SK-N-SH (cell line): ENCODE measurements at regions not wholly inside any gene's neighbourhood (a gene's known extent, or its start where the extent isn't known, plus 50 kb on each side); places are given as distances from the start of the nearest gene placed in this dataset.

Experiments
- CTCF ChIP-seq: fragments of 200-600 bp; sonication (generic); IDR thresholded peaks from 2 replicates; pipeline ENCODE4 v1.6.1; 2017; ENCODE audit warnings: antibody characterized with exemption, mild to moderate bottlenecking, moderate library complexity
- EP300 ChIP-seq, 2 experiments: IDR thresholded peaks; 2 replicates each; pipeline versions ENCODE4 v1.4.0 to v1.6.1; 2012; ENCODE audit warnings: borderline replicate concordance in 1 of 2, low read depth in 1 of 2, low read length in 1 of 2
- EZH2phosphoT487 ChIP-seq: fragments of 200-600 bp; sonication (generic); IDR thresholded peaks from 2 replicates; pipeline ENCODE4 v1.6.1; 2017; ENCODE audit warnings: low read depth, mixed run types, mild to moderate bottlenecking, antibody characterized with exemption, moderate library complexity, borderline replicate concordance
- JUND ChIP-seq: IDR thresholded peaks from 2 replicates; pipeline ENCODE4 v1.4.0; 2012
- NFIC ChIP-seq: IDR thresholded peaks from 2 replicates; pipeline ENCODE4 v1.4.0; 2012; ENCODE audit warnings: borderline replicate concordance
- POLR2AphosphoS5 ChIP-seq: IDR thresholded peaks from 2 replicates; pipeline ENCODE4 v1.6.1; 2012; ENCODE audit warnings: low read depth, low read length
- RAD21 ChIP-seq: IDR thresholded peaks from 2 replicates; pipeline ENCODE4 v1.6.1; 2012; ENCODE audit warnings: mild to moderate bottlenecking, low read length
- REST ChIP-seq: IDR thresholded peaks from 2 replicates; pipeline ENCODE4 v1.6.1; 2012; ENCODE audit warnings: mild to moderate bottlenecking, low read depth, low read length, moderate library complexity
- SMC3 ChIP-seq: IDR thresholded peaks from 2 replicates; pipeline ENCODE4 v1.6.1; 2012; ENCODE audit warnings: low read depth, low read length, improper control_type of control experiment
- TAF1 ChIP-seq: IDR thresholded peaks from 2 replicates; pipeline ENCODE4 v1.6.1; 2012; ENCODE audit warnings: low read depth, mild to moderate bottlenecking, low read length, moderate library complexity, borderline replicate concordance
- YY1 ChIP-seq: IDR thresholded peaks from 2 replicates; pipeline ENCODE4 v1.4.0; 2012; ENCODE audit warnings: low read depth, mild to moderate bottlenecking

DNA sequence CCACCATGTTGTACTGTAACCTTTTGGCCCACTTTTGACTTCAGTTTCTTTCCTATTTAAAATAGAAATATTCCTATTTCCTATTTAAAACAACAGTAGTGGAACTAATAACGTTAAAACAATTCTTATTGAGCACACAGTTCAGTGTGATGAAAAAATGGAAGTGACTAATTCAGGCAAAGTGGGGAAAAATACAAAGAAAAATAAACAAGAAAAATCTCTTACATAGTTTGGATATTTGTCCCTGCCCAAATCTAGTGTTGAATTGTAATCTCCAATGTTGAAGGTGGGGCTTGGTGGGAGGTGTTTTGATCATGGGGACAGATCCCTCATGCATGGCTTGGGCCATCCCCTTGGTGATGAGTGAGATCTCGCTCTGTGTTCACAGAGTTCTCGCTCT lies 198.1 kb upstream of the CPHXL start:
- TF ChIP-seq POLR2AphosphoS5 (no peak), SMC3 (no peak), EP300 (IDR thresholded peaks at IDR 0.05; ENCODE audit: borderline replicate concordance in 1 of 2, low read depth in 1 of 2, low read length in 1 of 2) (no peak), JUND (no peak), TAF1 (no peak), YY1 (no peak), EZH2phosphoT487 (no peak), NFIC (no peak), REST (no peak), CTCF (no peak), RAD21 (no peak)
